ENCODE measurements at regions not wholly inside any gene's neighbourhood (a gene's known extent, or its start where the extent isn't known, plus 50 kb on each side); places are given as distances from the start of the nearest gene placed in this dataset.
"Not testable (repeated sequence)": the region's sequence is repeated elsewhere in the genome, so short reads cannot be mapped to it uniquely, and the experiment has no call there.

- DNase-seq (ENCODE audit: low read depth in 2 of 2) = no peak
- TF ChIP-seq, protein P1, sequence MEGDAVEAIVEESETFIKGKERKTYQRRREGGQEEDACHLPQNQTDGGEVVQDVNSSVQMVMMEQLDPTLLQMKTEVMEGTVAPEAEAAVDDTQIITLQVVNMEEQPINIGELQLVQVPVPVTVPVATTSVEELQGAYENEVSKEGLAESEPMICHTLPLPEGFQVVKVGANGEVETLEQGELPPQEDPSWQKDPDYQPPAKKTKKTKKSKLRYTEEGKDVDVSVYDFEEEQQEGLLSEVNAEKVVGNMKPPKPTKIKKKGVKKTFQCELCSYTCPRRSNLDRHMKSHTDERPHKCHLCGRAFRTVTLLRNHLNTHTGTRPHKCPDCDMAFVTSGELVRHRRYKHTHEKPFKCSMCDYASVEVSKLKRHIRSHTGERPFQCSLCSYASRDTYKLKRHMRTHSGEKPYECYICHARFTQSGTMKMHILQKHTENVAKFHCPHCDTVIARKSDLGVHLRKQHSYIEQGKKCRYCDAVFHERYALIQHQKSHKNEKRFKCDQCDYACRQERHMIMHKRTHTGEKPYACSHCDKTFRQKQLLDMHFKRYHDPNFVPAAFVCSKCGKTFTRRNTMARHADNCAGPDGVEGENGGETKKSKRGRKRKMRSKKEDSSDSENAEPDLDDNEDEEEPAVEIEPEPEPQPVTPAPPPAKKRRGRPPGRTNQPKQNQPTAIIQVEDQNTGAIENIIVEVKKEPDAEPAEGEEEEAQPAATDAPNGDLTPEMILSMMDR (IDR thresholded peaks at IDR 0.05; ENCODE audit: low read depth, low read length) = no peak
- no peak overlapping the region for H3K4me3 ChIP-seq (replicated peaks in 1 of 2; ENCODE audit: low read depth in 2 of 2, low read length in 2 of 2)
These were observed 287.7 kb downstream of the ALDH8A1 start for GRCh38 chr6:134662077-134662700.

GRCh38 chr6:134659885-134660284, 290.0 kb downstream of the ALDH8A1 start:
- DNase-seq (ENCODE audit: low read depth in 2 of 2); H3K4me3 ChIP-seq (replicated peaks in 1 of 2; ENCODE audit: low read depth in 2 of 2, low read length in 2 of 2): not testable (repeated sequence)

- TF ChIP-seq, protein P1 (IDR thresholded peaks at IDR 0.05; ENCODE audit: low read depth, low read length) = no peak
- no peak overlapping the region for H3K4me3 ChIP-seq (replicated peaks in 1 of 2; ENCODE audit: low read depth in 2 of 2, low read length in 2 of 2)
- no peak for DNase-seq (ENCODE audit: low read depth in 2 of 2)
These were observed 291.3 kb downstream of the ALDH8A1 start for GRCh38 chr6:134658596-134658995.

DNA sequence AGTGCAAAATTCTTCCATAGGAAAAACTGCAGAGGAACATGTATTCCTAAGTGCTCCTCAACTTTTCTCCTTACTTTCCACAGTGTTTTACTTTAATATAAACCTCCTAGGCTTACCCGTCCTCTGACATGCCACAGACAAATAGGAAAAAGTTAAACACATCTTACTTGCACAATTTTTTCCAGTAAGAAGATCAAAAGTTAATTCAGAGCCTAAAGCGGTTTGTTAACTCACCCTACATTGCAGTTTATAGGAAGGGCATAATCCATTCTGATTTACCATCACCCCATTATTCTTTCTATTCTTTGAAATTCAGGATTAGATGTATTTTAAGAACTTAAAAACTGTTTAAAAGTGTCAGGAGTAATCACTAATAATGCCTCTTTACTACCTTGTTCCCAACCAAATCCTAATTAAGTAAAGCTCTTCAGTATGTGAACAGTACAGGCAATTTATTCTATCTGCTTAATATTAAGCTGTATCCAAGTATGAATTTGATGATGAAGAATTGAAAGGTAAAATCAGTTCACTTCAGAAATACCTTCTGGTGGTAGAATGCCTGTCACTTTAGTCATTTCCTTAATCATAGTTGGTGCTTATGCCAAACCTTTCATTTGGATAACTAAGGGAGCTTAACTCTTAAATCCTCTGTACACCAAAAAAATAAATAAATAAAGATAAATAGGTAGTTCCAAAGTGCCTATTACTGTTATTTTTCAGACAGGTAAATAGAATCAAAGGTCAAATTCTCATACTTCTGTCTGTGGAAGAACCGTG, 292.0 kb downstream of the ALDH8A1 start:
- peak in 1 of 2 donors; percentile 27 for DNase-seq (ENCODE audit: low read depth in 2 of 2)
- TF ChIP-seq, protein P1 (IDR thresholded peaks at IDR 0.05; ENCODE audit: low read depth, low read length) = no peak
- no peak overlapping the region for H3K4me3 ChIP-seq (replicated peaks in 1 of 2; ENCODE audit: low read depth in 2 of 2, low read length in 2 of 2)

DNA sequence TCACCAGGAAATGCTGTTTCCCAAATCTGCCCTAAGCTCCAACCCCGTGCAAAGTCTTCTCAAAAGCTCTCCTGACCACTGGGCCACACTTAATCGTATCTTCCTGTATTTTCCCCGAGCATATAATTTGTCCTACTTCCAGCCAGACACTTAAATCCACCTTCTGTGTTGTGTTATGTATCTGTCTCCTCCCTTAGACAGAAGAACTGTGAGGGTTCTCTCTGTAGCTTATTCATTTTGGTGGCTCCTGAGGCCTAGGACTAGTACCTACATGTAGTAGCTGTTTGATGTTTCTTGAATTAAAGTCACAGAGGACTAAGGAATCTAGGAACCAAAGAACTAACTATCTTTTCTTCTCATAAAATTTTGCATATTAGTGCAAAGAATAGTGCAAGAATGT, 292.6 kb downstream of the ALDH8A1 start:
- TF ChIP-seq, protein P1 (IDR thresholded peaks at IDR 0.05; ENCODE audit: low read depth, low read length) = no peak
- H3K4me3 ChIP-seq (replicated peaks in 1 of 2; ENCODE audit: low read depth in 2 of 2, low read length in 2 of 2) = no peak overlapping the region

DNA sequence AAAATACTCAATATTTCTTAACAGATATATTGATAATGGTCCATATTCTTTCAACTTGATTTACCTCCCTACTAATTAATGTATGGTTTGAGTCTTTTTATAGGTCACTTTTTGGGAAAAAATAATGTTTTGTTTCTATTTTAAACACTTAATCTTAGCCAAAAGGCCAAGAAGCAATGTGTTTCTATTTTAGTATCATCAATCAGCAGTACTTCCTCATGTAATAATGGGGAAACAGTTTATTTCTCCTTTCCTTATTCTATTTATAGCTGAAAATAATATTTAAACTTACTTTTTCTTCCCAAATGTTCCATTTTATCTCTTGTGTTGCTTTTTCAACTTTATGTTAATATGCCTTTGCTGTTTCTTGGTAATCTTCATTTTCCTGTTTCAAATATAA, 295.1 kb downstream of the ALDH8A1 start:
- TF ChIP-seq, protein P1 (IDR thresholded peaks at IDR 0.05; ENCODE audit: low read depth, low read length) = no peak
- H3K4me3 ChIP-seq (replicated peaks in 1 of 2; ENCODE audit: low read depth in 2 of 2, low read length in 2 of 2) = no peak overlapping the region
- DNase-seq (ENCODE audit: low read depth in 2 of 2) = no peak

More for the DNA sequence above, 292.6 kb downstream of the ALDH8A1 start:
- no peak for DNase-seq (ENCODE audit: low read depth in 2 of 2)

- H3K4me3 ChIP-seq (replicated peaks in 1 of 2; ENCODE audit: low read depth in 2 of 2, low read length in 2 of 2) = no peak overlapping the region
- TF ChIP-seq, protein P1 (IDR thresholded peaks at IDR 0.05; ENCODE audit: low read depth, low read length) = no peak
- DNase-seq (ENCODE audit: low read depth in 2 of 2) = no peak
These were observed 298.4 kb downstream of the ALDH8A1 start for GRCh38 chr6:134651519-134651918.

All from cardiac fibroblast (primary cell).